Kidney tubule cell (primary cell): ENCODE measurements at regions not wholly inside any gene's neighbourhood (a gene's known extent, or its start where the extent isn't known, plus 50 kb on each side); places are given as distances from the start of the nearest gene placed in this dataset.

Experiments
- DNase-seq: peaks from one replicate; pipeline ENCODE4 v3.0.0-alpha.2; 2018; ENCODE audit warnings: low spot score

GRCh38 chr4:151606061-151606460, 154.7 kb downstream of the GATB start:
- no peak for DNase-seq

GRCh38 chr4:151610229-151610628, 150.6 kb downstream of the GATB start:
- DNase-seq, result no peak

GRCh38 chr4:151611960-151612359, 148.8 kb downstream of the GATB start:
- DNase-seq, result no peak

- DNase-seq, result no peak
Observed at GRCh38 chr4:151613290-151613689, 147.5 kb downstream of the GATB start.

GRCh38 chr4:151614561-151614960, 146.2 kb downstream of the GATB start:
- DNase-seq, result no peak

- DNase-seq, result no peak
Observed at GRCh38 chr4:151618858-151619257, 141.9 kb downstream of the GATB start.

- DNase-seq, result no peak
Observed at GRCh38 chr4:151620066-151620465, 140.7 kb downstream of the GATB start.
